MM.1S (cell line): ENCODE measurements at regions not wholly inside any gene's neighbourhood (a gene's known extent, or its start where the extent isn't known, plus 50 kb on each side); places are given as distances from the start of the nearest gene placed in this dataset.

Experiments used
- CTCF ChIP-seq: fragments of 300-600 bp; sonication (generic); IDR thresholded peaks from 2 replicates; pipeline ENCODE4 v1.5.1; 2016; ENCODE audit warnings: antibody characterized with exemption, low read length, mixed read lengths
- EZH2 ChIP-seq: fragments of 300-600 bp; sonication (generic); optimal IDR thresholded peaks from 2 replicates; pipeline ENCODE3; 2017; ENCODE audit warnings: low read depth, mild to moderate bottlenecking, antibody characterized with exemption, low read length, mixed read lengths

- TF ChIP-seq CTCF (no peak), EZH2 (no peak)
These were observed 102.0 kb downstream of the DMRT2 start for GRCh38 chr9:1152171-1152570.
